Uterus (tissue), 2 donors: ENCODE measurements at regions not wholly inside any gene's neighbourhood (a gene's known extent, or its start where the extent isn't known, plus 50 kb on each side); places are given as distances from the start of the nearest gene placed in this dataset.

Experiments used
- POLR2A ChIP-seq, 2 donors: fragments of 450-650 bp; IDR thresholded peaks; one replicate each; pipeline ENCODE4 v1.6.1; 2016; ENCODE audit warnings: antibody characterized with exemption in 2 of 2, mild to moderate bottlenecking in 1 of 2, moderate library complexity in 1 of 2
- TF ChIP-seq, protein P1 (sequence below), 4 experiments: fragments of 200-600 bp in 2 of 4; fragments of 450-650 bp in 2 of 4; sonication (generic) in 2 of 4; IDR thresholded peaks; one replicate each; pipeline ENCODE4 v1.5.1; 2016 to 2019; ENCODE audit warnings: antibody characterized with exemption in 4 of 4, mild to moderate bottlenecking in 2 of 4, moderate library complexity in 1 of 4

DNA sequence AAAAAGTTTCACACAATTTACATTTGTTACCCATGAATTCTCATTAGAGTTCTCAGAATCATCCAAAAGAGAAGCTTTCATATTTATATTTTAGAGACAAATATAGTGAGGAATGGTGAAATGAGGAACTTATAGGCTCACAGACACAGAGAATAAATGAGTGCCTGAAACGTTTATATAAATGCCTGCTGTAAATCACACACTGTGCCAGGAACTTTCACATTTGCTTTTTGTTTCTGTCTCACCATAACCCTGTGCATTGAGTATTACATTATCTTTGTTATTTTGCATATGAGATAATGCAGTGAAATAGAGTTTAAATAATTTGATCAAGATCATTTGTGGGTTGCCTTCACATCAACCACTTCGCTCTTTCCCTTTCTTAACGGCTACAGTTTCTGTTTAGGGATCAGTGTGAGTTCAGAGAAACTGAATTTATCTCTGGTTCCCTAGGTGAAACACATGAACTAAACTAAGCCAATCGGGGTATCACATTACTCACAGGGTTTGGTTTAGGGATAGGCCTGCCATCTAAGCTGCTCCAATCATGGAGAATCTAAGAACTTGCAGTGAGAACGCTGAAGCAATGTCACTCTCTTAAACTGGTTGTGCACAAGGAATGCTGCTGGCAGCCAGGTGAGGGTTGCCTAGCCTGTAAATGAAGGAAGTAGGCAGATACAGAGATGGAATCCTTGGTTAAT is 1339.2 kb upstream of the TENM4 start:
- TF ChIP-seq, protein P1, sequence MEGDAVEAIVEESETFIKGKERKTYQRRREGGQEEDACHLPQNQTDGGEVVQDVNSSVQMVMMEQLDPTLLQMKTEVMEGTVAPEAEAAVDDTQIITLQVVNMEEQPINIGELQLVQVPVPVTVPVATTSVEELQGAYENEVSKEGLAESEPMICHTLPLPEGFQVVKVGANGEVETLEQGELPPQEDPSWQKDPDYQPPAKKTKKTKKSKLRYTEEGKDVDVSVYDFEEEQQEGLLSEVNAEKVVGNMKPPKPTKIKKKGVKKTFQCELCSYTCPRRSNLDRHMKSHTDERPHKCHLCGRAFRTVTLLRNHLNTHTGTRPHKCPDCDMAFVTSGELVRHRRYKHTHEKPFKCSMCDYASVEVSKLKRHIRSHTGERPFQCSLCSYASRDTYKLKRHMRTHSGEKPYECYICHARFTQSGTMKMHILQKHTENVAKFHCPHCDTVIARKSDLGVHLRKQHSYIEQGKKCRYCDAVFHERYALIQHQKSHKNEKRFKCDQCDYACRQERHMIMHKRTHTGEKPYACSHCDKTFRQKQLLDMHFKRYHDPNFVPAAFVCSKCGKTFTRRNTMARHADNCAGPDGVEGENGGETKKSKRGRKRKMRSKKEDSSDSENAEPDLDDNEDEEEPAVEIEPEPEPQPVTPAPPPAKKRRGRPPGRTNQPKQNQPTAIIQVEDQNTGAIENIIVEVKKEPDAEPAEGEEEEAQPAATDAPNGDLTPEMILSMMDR (IDR thresholded peaks at IDR 0.05): no peak
- TF ChIP-seq POLR2A (IDR thresholded peaks at IDR 0.05): no peak
